ENCODE measurements at regions not wholly inside any gene's neighbourhood (a gene's known extent, or its start where the extent isn't known, plus 50 kb on each side); places are given as distances from the start of the nearest gene placed in this dataset.

GRCh38 chr1:201655910-201656309 is 117.0 kb downstream of the NAV1 start:
- no peak for TF ChIP-seq CTCF (IDR thresholded peaks at IDR 0.05; ENCODE audit: insufficient read depth, low read length)
- TF ChIP-seq GABPA (IDR thresholded peaks at IDR 0.05; ENCODE audit: low read depth): no peak
- TF ChIP-seq, protein P1, sequence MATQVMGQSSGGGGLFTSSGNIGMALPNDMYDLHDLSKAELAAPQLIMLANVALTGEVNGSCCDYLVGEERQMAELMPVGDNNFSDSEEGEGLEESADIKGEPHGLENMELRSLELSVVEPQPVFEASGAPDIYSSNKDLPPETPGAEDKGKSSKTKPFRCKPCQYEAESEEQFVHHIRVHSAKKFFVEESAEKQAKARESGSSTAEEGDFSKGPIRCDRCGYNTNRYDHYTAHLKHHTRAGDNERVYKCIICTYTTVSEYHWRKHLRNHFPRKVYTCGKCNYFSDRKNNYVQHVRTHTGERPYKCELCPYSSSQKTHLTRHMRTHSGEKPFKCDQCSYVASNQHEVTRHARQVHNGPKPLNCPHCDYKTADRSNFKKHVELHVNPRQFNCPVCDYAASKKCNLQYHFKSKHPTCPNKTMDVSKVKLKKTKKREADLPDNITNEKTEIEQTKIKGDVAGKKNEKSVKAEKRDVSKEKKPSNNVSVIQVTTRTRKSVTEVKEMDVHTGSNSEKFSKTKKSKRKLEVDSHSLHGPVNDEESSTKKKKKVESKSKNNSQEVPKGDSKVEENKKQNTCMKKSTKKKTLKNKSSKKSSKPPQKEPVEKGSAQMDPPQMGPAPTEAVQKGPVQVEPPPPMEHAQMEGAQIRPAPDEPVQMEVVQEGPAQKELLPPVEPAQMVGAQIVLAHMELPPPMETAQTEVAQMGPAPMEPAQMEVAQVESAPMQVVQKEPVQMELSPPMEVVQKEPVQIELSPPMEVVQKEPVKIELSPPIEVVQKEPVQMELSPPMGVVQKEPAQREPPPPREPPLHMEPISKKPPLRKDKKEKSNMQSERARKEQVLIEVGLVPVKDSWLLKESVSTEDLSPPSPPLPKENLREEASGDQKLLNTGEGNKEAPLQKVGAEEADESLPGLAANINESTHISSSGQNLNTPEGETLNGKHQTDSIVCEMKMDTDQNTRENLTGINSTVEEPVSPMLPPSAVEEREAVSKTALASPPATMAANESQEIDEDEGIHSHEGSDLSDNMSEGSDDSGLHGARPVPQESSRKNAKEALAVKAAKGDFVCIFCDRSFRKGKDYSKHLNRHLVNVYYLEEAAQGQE (IDR thresholded peaks at IDR 0.05; ENCODE audit: insufficient replicate concordance, low read depth): no peak
- no peak for TF ChIP-seq POLR2AphosphoS5 (IDR thresholded peaks at IDR 0.05; ENCODE audit: low read depth)
- no peak for TF ChIP-seq SPI1 (IDR thresholded peaks at IDR 0.05; ENCODE audit: borderline replicate concordance, low read depth)

Data from HL-60 (cell line).